ENCODE measurements at regions not wholly inside any gene's neighbourhood (a gene's known extent, or its start where the extent isn't known, plus 50 kb on each side); places are given as distances from the start of the nearest gene placed in this dataset.

DNA sequence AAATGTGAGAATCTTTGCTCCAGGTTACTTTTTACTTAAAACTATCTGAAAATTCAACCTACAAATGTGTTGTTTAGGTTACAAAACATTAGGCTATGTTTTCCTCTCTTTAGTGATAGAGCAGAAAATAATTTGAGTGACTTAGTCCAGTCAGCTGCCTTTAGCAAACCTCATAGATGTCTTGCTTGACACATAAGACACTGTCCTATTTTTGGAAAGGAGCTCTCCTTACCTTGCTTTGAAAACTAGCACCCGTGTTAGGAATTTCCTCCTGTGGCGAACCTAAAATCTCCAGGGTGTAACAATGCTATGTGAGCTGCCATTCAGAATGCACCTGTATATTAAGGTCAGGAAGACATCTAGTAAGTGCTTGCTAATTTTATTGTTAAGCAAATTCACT is 221.2 kb upstream of the CD180 start:
- no peak overlapping the region for H3K9ac ChIP-seq (ENCODE audit: low read length)
- no peaks in the 10 kb centered on the region for H3K79me2 ChIP-seq (ENCODE audit: insufficient read depth, low read length)
- no peaks in the 10 kb centered on the region for H3F3A ChIP-seq (ENCODE audit: insufficient read depth)
- H4K20me1 ChIP-seq (ENCODE audit: low read depth, low read length), result no peaks in the 10 kb centered on the region
- no peak overlapping the region for H2AFZ ChIP-seq (ENCODE audit: low read depth, low read length, severe bottlenecking)
- H3K27ac ChIP-seq (ENCODE audit: low read depth, low read length), result no peak overlapping the region
- no peak overlapping the region for H3K4me3 ChIP-seq (ENCODE audit: insufficient read depth, low read length, poor library complexity, severe bottlenecking)
- H3K4me2 ChIP-seq (ENCODE audit: low read depth, low read length, poor library complexity, severe bottlenecking), result no peak overlapping the region
- TF ChIP-seq, protein P1, sequence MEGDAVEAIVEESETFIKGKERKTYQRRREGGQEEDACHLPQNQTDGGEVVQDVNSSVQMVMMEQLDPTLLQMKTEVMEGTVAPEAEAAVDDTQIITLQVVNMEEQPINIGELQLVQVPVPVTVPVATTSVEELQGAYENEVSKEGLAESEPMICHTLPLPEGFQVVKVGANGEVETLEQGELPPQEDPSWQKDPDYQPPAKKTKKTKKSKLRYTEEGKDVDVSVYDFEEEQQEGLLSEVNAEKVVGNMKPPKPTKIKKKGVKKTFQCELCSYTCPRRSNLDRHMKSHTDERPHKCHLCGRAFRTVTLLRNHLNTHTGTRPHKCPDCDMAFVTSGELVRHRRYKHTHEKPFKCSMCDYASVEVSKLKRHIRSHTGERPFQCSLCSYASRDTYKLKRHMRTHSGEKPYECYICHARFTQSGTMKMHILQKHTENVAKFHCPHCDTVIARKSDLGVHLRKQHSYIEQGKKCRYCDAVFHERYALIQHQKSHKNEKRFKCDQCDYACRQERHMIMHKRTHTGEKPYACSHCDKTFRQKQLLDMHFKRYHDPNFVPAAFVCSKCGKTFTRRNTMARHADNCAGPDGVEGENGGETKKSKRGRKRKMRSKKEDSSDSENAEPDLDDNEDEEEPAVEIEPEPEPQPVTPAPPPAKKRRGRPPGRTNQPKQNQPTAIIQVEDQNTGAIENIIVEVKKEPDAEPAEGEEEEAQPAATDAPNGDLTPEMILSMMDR (IDR thresholded peaks at IDR 0.05; ENCODE audit: insufficient read depth, low read length, poor library complexity, severe bottlenecking), result no peak
- TF ChIP-seq EZH2phosphoT487 (conservative IDR thresholded peaks at IDR 0.05; ENCODE audit: low read length), result no peak
- no peaks in the 10 kb centered on the region for H3K9me2 ChIP-seq (replicated peaks; ENCODE audit: insufficient read depth, low read length)
- no peaks in the 10 kb centered on the region for H3K36me3 ChIP-seq (ENCODE audit: low read length)
- H3K9me3 ChIP-seq (ENCODE audit: insufficient read depth, low read length), result no peaks in the 10 kb centered on the region
- H3K27me3 ChIP-seq (ENCODE audit: low read length), result no peaks in the 10 kb centered on the region

DNA sequence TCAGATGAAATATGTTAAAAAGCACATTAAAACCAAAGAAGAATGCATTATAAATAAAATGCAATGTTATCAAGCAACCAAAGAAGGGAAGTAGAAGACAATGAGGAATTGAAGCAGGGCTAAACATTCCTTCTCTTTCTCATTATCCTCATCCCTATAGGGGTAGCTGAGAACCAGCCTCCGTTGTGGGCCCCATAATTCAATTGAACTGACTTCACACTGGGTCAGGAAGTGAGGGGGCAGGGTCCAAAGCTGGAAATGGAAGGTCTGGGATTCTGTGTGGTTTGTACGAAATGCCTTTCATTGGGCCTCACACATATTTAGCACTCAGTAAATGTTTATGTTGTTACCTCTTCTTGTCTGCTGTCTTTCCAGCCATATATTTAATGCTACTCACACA is 220.4 kb upstream of the CD180 start:
- Histone ChIP-seq H3K79me2 (ENCODE audit: insufficient read depth, low read length) (no peaks in the 10 kb centered on the region), H4K20me1 (ENCODE audit: low read depth, low read length) (no peaks in the 10 kb centered on the region), H3K9me3 (ENCODE audit: insufficient read depth, low read length) (no peaks in the 10 kb centered on the region), H2AFZ (ENCODE audit: low read depth, low read length, severe bottlenecking) (no peak overlapping the region), H3K4me2 (ENCODE audit: low read depth, low read length, poor library complexity, severe bottlenecking) (no peak overlapping the region), H3K9me2 (replicated peaks; ENCODE audit: insufficient read depth, low read length) (no peaks in the 10 kb centered on the region), H3K36me3 (ENCODE audit: low read length) (no peaks in the 10 kb centered on the region), H3K27ac (ENCODE audit: low read depth, low read length) (no peak overlapping the region), H3K27me3 (ENCODE audit: low read length) (no peaks in the 10 kb centered on the region), H3F3A (ENCODE audit: insufficient read depth) (no peaks in the 10 kb centered on the region), H3K4me3 (ENCODE audit: insufficient read depth, low read length, poor library complexity, severe bottlenecking) (no peak overlapping the region), H3K9ac (ENCODE audit: low read length) (no peak overlapping the region)
- TF ChIP-seq EZH2phosphoT487 (conservative IDR thresholded peaks at IDR 0.05; ENCODE audit: low read length), result no peak
- TF ChIP-seq, protein P1 (IDR thresholded peaks at IDR 0.05; ENCODE audit: insufficient read depth, low read length, poor library complexity, severe bottlenecking), result no peak

DNA sequence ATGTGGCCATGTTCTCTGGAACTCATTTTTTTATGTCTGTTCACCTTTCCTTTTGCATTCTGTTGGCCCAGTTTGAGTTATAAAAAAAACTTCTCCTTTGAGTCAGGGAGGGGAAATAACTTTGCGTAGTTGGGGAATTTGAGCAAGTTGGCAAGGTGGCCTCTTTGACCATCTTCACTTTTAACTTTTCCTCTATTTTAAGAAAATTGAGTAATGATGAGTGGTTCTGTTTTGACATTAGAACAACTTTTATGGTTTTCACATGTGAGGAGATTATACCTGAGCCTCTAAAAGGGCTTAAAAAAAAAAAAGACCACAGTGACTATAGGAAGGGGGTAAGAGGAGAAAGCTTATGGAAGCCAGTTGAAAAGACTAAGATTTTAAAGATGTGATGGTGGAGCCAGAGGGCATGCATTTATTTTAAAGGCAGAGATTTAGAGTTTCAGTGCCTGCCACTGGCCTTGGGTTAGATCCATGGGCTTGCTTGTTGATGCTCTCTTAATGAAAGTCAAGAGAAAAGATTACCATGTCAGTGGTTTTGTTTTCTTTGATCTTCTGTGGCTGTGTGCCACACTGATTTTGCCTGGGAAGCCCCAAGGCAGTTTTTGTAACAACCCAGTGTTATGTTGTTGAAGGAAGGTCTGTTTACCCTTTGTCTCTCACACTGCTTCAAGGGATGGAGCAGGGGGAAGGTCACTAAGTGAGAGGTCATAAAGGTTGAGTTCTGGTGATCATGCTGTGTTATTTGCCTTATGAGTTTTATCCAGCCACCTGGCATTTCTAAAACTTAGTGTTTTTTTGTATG is 219.7 kb upstream of the CD180 start:
- H3F3A ChIP-seq (ENCODE audit: insufficient read depth), result no peaks in the 10 kb centered on the region
- H3K9me2 ChIP-seq (replicated peaks; ENCODE audit: insufficient read depth, low read length), result no peaks in the 10 kb centered on the region
- no peak overlapping the region for H3K9ac ChIP-seq (ENCODE audit: low read length)

More for the DNA sequence above, 219.7 kb upstream of the CD180 start:
- Histone ChIP-seq H3K9me3 (ENCODE audit: insufficient read depth, low read length) (no peaks in the 10 kb centered on the region), H3K4me3 (ENCODE audit: insufficient read depth, low read length, poor library complexity, severe bottlenecking) (no peak overlapping the region), H3K36me3 (ENCODE audit: low read length) (no peaks in the 10 kb centered on the region), H3K27ac (ENCODE audit: low read depth, low read length) (no peak overlapping the region), H3K4me2 (ENCODE audit: low read depth, low read length, poor library complexity, severe bottlenecking) (no peak overlapping the region), H3K79me2 (ENCODE audit: insufficient read depth, low read length) (no peaks in the 10 kb centered on the region), H2AFZ (ENCODE audit: low read depth, low read length, severe bottlenecking) (no peak overlapping the region), H4K20me1 (ENCODE audit: low read depth, low read length) (no peaks in the 10 kb centered on the region), H3K27me3 (ENCODE audit: low read length) (no peaks in the 10 kb centered on the region)
- TF ChIP-seq, protein P1 (IDR thresholded peaks at IDR 0.05; ENCODE audit: insufficient read depth, low read length, poor library complexity, severe bottlenecking), result no peak
- TF ChIP-seq EZH2phosphoT487 (conservative IDR thresholded peaks at IDR 0.05; ENCODE audit: low read length), result no peak
